HepG2 (cell line): ENCODE measurements at regions not wholly inside any gene's neighbourhood (a gene's known extent, or its start where the extent isn't known, plus 50 kb on each side); places are given as distances from the start of the nearest gene placed in this dataset.
A peak's percentile ranks its signal among the peaks of the same experiment; 100 is the strongest.

Experiments used
- ATM ChIP-seq: fragments of 450-650 bp; IDR thresholded peaks from 2 replicates; pipeline ENCODE4 v1.7.1; 2017; ENCODE audit warnings: mild to moderate bottlenecking, borderline replicate concordance
- ERF ChIP-seq: IDR thresholded peaks from 2 replicates; pipeline ENCODE4 v1.6.1; 2018; ENCODE audit warnings: missing biosample characterization, missing genetic modification reagents
- KDM2A ChIP-seq: sonication (generic); formaldehyde crosslinking; IDR thresholded peaks from 2 replicates; pipeline ENCODE4 v1.4.0; 2020; ENCODE audit warnings: low read depth, missing genetic modification reagents, borderline replicate concordance
- KLF16 ChIP-seq, 2 experiments: sonication (generic) in 1 of 2; formaldehyde crosslinking in 1 of 2; IDR thresholded peaks; 2 replicates each; pipeline versions ENCODE4 v1.6.1 to v1.8.0; 2016 to 2023; ENCODE audit warnings: missing genetic modification reagents in 2 of 2, missing compliant biosample characterization in 1 of 2
- KMT2A ChIP-seq: sonication (generic); formaldehyde crosslinking; IDR thresholded peaks from 2 replicates; pipeline ENCODE4 v1.4.0; 2020; ENCODE audit warnings: missing genetic modification reagents
- NCOA2 ChIP-seq: sonication (generic); formaldehyde crosslinking; IDR thresholded peaks from 2 replicates; pipeline ENCODE4 v1.8.0; 2022; ENCODE audit warnings: inconsistent platforms
- POGZ ChIP-seq: sonication (generic); formaldehyde crosslinking; IDR thresholded peaks from 2 replicates; pipeline ENCODE4 v1.4.0; 2020; ENCODE audit warnings: mild to moderate bottlenecking, missing genetic modification reagents
- RXRA ChIP-seq: sonication (generic); formaldehyde crosslinking; IDR thresholded peaks from 2 replicates; pipeline ENCODE4 v1.5.1; 2020; ENCODE audit warnings: missing genetic modification reagents
- ZFY ChIP-seq: sonication (generic); formaldehyde crosslinking; IDR thresholded peaks from 2 replicates; pipeline ENCODE4 v1.4.0; 2020; ENCODE audit warnings: missing genetic modification reagents
- ZNF274 ChIP-seq: sonication (generic); formaldehyde crosslinking; IDR thresholded peaks from 2 replicates; pipeline ENCODE4 v1.5.1; 2020; ENCODE audit warnings: mild to moderate bottlenecking, missing genetic modification reagents
- ZNF350 ChIP-seq: sonication (generic); formaldehyde crosslinking; IDR thresholded peaks from 2 replicates; pipeline ENCODE4 v1.4.0; 2020; ENCODE audit warnings: mild to moderate bottlenecking, low read depth, missing genetic modification reagents, borderline replicate concordance
- ZNF468 ChIP-seq: sonication (generic); formaldehyde crosslinking; IDR thresholded peaks from 2 replicates; pipeline ENCODE4 v1.8.0; 2022; ENCODE audit warnings: mild to moderate bottlenecking, moderate library complexity, missing genetic modification reagents
- ZNF512B ChIP-seq: sonication (generic); formaldehyde crosslinking; IDR thresholded peaks from 2 replicates; pipeline ENCODE4 v1.5.1; 2020; ENCODE audit warnings: missing genetic modification reagents, mild to moderate bottlenecking, borderline replicate concordance
- ZNF777 ChIP-seq: sonication (generic); formaldehyde crosslinking; IDR thresholded peaks from 2 replicates; pipeline ENCODE4 v1.4.0; 2020; ENCODE audit warnings: missing genetic modification reagents

DNA sequence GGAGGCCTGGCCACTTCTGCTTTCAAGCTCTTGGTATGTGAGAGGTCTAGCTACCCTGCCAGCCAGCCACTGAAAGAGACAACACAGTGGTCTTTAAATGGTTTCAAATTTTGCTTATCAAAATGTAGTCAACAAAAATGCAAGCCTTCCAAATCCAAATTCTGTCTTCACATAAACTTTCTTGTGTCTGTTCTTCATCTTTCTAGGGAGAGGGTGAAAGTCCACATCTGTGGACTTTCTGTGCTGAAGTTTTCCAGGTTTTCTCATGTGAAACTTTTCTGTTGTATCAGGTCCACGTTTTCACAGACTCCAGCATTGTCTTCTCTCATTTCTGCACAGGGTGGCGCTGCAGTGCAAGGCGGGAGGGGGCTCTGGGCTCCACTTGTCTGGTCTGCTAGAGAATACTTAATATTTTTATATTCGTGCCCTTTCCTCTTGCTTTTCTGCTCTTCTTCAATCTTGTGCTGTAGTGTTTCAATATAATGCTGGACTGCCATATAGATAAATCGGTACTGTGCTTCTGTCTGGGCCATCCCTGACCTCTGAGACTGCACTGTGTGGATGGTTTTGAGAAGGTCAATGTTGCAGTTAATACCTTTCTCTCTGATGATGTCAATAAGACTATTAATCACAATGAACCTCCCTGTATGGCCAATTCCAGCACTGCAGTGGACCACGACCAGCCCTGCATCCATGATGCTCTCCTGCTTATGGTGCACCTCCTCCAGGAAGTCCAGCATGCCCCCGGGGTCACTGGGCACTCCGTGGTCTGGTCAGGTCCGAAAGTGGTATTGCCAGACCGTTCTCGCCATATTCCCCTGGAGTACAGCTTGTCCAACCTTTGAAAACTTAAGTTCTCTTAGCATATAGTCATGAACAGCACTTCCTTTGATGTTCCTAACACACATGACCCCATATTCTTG is 161.6 kb upstream of the TNFAIP3 start (continued):
- TF ChIP-seq ZNF512B (CRISPR knock-in tag) = 0 out of 2 replicates have a peak, but pooled peaks have one; percentile 50
- TF ChIP-seq ZNF468 (CRISPR knock-in tag) = no peak
- TF ChIP-seq ZNF274 (CRISPR knock-in tag) = no peak
- TF ChIP-seq ZFY = peak; percentile 14; the same call in 1 of the 2 replicates
- TF ChIP-seq ERF (CRISPR knock-in tag) = 0 out of 2 replicates have a peak, but pooled peaks have one; percentile 65
- peak in 1 of 2 experiments; percentile 53; a peak in 1 of 4 replicates for TF ChIP-seq KLF16 (CRISPR knock-in tag; IDR thresholded peaks at IDR 0.05)
- peak; percentile 30; the same call in 1 of the 2 replicates for TF ChIP-seq ZNF350 (CRISPR knock-in tag)
- peak; percentile 24; the same call in 1 of the 2 replicates for TF ChIP-seq KDM2A (CRISPR knock-in tag)
- TF ChIP-seq NCOA2 (CRISPR knock-in tag) = peak; percentile 47; the same call in 1 of the 2 replicates
- no peak for TF ChIP-seq ATM
- TF ChIP-seq RXRA (CRISPR knock-in tag) = peak; percentile 27; the same call in 1 of the 2 replicates
- 0 out of 2 replicates have a peak, but pooled peaks have one; percentile 21 for TF ChIP-seq ZNF777
- 0 out of 2 replicates have a peak, but pooled peaks have one; percentile 19 for TF ChIP-seq POGZ (CRISPR knock-in tag)
- TF ChIP-seq KMT2A (CRISPR knock-in tag) = no peak
- TF ChIP-seq, all 625 proteins: peak for 116
